GM21723 (cell line): ENCODE measurements at regions not wholly inside any gene's neighbourhood (a gene's known extent, or its start where the extent isn't known, plus 50 kb on each side); places are given as distances from the start of the nearest gene placed in this dataset.
"Not testable (repeated sequence)": the region's sequence is repeated elsewhere in the genome, so short reads cannot be mapped to it uniquely, and the experiment has no call there.

Source experiments
- ATAC-seq: cut with Tn5 transposase; IDR thresholded peaks from one replicate; pipeline ENCODE4 v1.9.1; 2021; ENCODE audit warnings: mild to moderate bottlenecking, moderate library complexity; ENCODE audit not compliant: unreplicated experiment

GRCh38 chr2:226115832-226116200, 683.8 kb downstream of the IRS1 start:
- no peak for ATAC-seq

GRCh38 chr2:226115102-226115831, 684.4 kb downstream of the IRS1 start:
- ATAC-seq = no peak

GRCh38 chr2:226114436-226114835, 685.2 kb downstream of the IRS1 start:
- no peak for ATAC-seq

GRCh38 chr2:226098861-226099745, 699.6 kb downstream of the NYAP2 start:
- no peak for ATAC-seq

- ATAC-seq = no peak
These were observed 695.5 kb downstream of the NYAP2 start for GRCh38 chr2:226095058-226095457.

- no peak for ATAC-seq
These were observed 693.9 kb downstream of the NYAP2 start for GRCh38 chr2:226093364-226093763.

GRCh38 chr2:226088366-226088674, 688.8 kb downstream of the NYAP2 start:
- no peak for ATAC-seq

GRCh38 chr2:226087505-226088365, 688.2 kb downstream of the NYAP2 start:
- no peak for ATAC-seq

GRCh38 chr2:226087051-226087450, 687.5 kb downstream of the NYAP2 start:
- no peak for ATAC-seq

GRCh38 chr2:226086190-226086589, 686.7 kb downstream of the NYAP2 start:
- ATAC-seq = no peak

- not testable (repeated sequence) for ATAC-seq
These were observed 685.9 kb downstream of the NYAP2 start for GRCh38 chr2:226085425-226085824.

- no peak for ATAC-seq
These were observed 680.8 kb downstream of the NYAP2 start for GRCh38 chr2:226080334-226080733.

- no peak for ATAC-seq
These were observed 680.2 kb downstream of the NYAP2 start for GRCh38 chr2:226079671-226080181.

GRCh38 chr2:226079196-226079595, 679.7 kb downstream of the NYAP2 start:
- no peak for ATAC-seq

- no peak for ATAC-seq
These were observed 679.2 kb downstream of the NYAP2 start for GRCh38 chr2:226078666-226079065.

- ATAC-seq = no peak
These were observed 678.3 kb downstream of the NYAP2 start for GRCh38 chr2:226077841-226078240.

GRCh38 chr2:226077031-226077430, 677.5 kb downstream of the NYAP2 start:
- ATAC-seq = no peak

GRCh38 chr2:226076529-226076928, 677.0 kb downstream of the NYAP2 start:
- ATAC-seq = no peak

- no peak for ATAC-seq
These were observed 674.9 kb downstream of the NYAP2 start for GRCh38 chr2:226074391-226074790.

- no peak for ATAC-seq
These were observed 674.1 kb downstream of the NYAP2 start for GRCh38 chr2:226073496-226074160.

GRCh38 chr2:226066873-226067272, 667.4 kb downstream of the NYAP2 start:
- ATAC-seq = no peak
